ENCODE measurements at regions not wholly inside any gene's neighbourhood (a gene's known extent, or its start where the extent isn't known, plus 50 kb on each side); places are given as distances from the start of the nearest gene placed in this dataset.

DNA sequence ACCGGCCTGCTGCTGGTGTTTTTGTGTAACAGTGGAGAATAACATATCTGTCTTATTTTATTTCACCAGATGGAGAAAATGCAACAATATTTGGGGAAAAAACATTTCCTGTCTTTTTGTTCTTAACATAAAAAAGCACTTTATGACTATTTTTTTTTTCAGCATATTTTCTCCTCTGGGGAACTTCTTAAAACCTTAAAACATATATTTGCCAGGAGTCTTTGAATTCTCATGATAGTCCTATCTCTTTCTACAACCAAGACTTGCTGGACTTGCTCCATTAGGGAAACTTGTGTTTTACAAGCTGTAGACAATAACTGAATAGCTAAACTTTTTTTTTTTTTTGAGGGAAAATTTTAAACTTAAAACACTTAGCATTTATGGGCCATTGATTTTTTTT lies 98.6 kb upstream of the PRDM1 start:
- Mint-ChIP-seq H3K9me3 (no peaks in the 10 kb centered on the region), H3K27ac (no peak overlapping the region), H3K4me1 (ENCODE audit: low read depth) (peaks cover 45% of the 10 kb centered on the region), H3K36me3 (ENCODE audit: insufficient read depth in 2 of 2) (no peaks in the 10 kb centered on the region), H3K4me3 (no peak overlapping the region), H3K27me3 (ENCODE audit: low read depth) (peaks cover 78% of the 10 kb centered on the region)
- DNase-seq: no peak
- ATAC-seq (replicated peaks in 1 of 2): no peak

DNA sequence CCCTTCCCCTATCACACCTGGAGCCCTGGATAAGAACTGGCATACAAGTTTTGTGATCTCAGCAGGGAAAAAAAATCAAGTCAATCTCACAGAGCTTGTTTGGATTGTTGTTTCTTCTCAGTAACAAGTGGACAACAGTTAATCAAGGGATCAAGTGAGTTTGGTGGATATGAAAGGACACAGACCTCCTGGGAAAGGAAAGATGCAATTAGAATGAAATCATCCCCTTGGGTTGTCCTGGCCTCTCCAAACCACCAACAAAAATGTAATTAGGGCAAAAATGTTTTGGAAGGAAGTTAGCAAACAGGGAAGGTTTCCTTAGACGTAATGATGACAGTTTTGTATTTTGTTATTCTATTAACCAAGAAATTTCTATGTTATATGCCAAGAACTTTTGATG lies 99.1 kb upstream of the PRDM1 start:
- H3K27ac Mint-ChIP-seq: no peak overlapping the region
- H3K4me1 Mint-ChIP-seq (ENCODE audit: low read depth): peaks cover 44% of the 10 kb centered on the region
- no peaks in the 10 kb centered on the region for H3K9me3 Mint-ChIP-seq
- DNase-seq: no peak
- H3K36me3 Mint-ChIP-seq (ENCODE audit: insufficient read depth in 2 of 2): peaks cover under 1 to 4% of the 10 kb centered on the region in 2 donors
- ATAC-seq (replicated peaks in 1 of 2): no peak
- peaks cover 82% of the 10 kb centered on the region for H3K27me3 Mint-ChIP-seq (ENCODE audit: low read depth)
- no peak overlapping the region for H3K4me3 Mint-ChIP-seq

DNA sequence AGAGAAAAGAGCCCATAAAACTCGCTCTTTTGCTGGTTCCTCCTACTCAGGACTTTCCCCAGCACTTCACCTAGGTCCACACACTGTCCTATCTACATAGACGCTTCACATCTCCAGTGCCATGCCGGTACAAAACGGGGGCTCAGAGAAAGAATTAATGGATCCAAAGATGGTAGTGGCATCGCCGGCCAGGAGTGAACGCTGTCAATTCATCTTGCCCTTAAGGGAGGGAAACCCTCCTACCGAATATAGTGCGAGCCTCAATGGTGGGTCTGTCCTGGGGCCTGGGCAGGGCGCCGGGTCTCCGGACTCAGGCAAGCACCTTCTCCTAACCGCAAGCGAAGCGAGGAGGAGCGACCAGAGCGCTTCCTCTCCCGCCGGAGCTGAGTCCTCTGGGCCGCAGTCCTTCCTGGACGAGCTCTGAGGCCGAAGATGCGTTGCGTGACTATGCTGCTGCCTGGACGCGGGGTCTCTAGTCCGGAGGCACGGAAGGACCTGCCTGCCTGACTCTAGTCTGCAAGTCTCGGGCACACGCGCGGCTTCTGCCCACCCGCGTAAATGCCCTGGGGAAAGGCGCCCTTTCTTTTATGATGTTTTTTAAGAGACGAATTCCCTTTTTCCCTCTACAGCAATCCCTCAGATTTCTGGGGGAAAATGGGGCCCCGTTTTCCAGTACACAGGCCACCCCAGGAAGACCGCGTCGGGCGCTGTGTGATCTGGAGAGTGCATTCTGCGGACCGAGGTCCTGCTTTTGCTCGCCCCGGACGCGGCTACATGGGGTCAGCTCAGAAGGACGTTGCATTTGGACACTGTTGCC lies 100.1 kb upstream of the PRDM1 start:
- H3K4me3 Mint-ChIP-seq: peak overlapping the region; percentile 67 to 69
- no peak overlapping the region for H3K27ac Mint-ChIP-seq
- DNase-seq (peak in 1 of 2 donors; percentile 28), ATAC-seq (replicated peaks in 1 of 2) (peak; percentile 12 to 27)
- H3K4me1 Mint-ChIP-seq (ENCODE audit: low read depth): peaks cover 48% of the 10 kb centered on the region
- peaks cover 2 to 5% of the 10 kb centered on the region in 2 donors for H3K36me3 Mint-ChIP-seq (ENCODE audit: insufficient read depth in 2 of 2)
- H3K27me3 Mint-ChIP-seq (ENCODE audit: low read depth): peaks cover 74% of the 10 kb centered on the region
- peaks cover 0 to under 1% of the 10 kb centered on the region in 2 donors for H3K9me3 Mint-ChIP-seq

DNA sequence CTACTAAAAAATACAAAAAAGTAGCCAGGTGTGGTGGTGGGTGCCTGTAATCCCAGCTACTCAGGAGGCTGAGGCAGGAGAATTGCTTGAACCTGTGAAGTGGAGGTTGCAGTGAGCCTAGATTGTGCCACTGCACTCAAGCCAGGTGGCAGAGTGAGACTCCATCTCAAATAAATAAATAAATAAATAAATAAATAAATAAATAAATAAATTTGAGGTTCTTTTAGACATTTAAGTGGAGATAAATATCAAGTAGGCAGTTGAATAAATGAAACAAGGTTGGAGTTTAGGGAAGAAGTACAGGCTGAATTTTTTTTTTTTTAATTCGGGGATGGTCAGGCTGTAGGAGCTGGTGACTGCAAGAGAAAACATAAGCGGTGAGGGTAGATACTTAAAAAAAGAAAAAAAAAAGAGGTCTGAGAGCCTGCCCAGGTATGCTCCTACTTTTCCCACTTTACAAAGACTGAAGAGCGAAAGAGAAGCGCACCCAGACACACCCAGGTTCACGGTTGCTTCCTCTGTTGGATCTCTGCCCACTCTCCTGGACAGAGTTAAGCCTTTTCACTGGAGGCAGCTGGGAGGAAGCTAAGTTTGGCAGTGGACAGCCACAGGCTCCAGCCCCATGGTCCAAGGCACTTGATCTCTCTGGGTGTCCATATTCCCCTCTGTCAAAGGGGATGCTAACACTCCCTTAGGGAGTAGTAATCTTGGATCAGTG lies 100.9 kb upstream of the PRDM1 start:
- H3K4me1 Mint-ChIP-seq (ENCODE audit: low read depth): peaks cover 55% of the 10 kb centered on the region
- no peak overlapping the region for H3K27ac Mint-ChIP-seq
- no peak for DNase-seq
- H3K9me3 Mint-ChIP-seq: peaks cover 0 to 4% of the 10 kb centered on the region in 2 donors
- H3K36me3 Mint-ChIP-seq (ENCODE audit: insufficient read depth in 2 of 2): peaks cover 6% of the 10 kb centered on the region in 2 donors
- peak overlapping the region; percentile 67 to 69 for H3K4me3 Mint-ChIP-seq
- no peak for ATAC-seq (replicated peaks in 1 of 2)
- H3K27me3 Mint-ChIP-seq (ENCODE audit: low read depth): peaks cover 68% of the 10 kb centered on the region

DNA sequence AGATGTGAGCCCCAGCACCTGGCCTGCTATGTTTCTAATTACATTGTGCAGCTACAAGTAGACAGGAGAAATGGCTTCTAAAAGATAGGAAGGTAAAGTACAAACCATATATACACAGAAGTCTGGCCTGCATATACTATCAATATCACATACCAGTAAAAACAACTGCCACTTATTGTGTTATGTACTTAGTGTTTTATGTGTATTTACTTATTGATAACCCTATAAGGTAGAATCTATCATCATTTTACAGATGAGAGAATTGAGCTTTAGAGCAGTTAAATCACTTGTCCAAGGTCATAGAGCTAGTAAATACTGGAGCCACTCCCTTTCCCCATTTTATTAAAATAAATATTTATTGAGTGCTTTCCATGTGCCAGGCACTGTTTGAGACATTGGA lies 102.4 kb upstream of the PRDM1 start:
- no peak for ATAC-seq (replicated peaks in 1 of 2)
- Mint-ChIP-seq H3K27ac (peak overlapping the region; percentile 23), H3K4me3 (peak overlapping the region in 1 of 2 donors; percentile 93)

DNA sequence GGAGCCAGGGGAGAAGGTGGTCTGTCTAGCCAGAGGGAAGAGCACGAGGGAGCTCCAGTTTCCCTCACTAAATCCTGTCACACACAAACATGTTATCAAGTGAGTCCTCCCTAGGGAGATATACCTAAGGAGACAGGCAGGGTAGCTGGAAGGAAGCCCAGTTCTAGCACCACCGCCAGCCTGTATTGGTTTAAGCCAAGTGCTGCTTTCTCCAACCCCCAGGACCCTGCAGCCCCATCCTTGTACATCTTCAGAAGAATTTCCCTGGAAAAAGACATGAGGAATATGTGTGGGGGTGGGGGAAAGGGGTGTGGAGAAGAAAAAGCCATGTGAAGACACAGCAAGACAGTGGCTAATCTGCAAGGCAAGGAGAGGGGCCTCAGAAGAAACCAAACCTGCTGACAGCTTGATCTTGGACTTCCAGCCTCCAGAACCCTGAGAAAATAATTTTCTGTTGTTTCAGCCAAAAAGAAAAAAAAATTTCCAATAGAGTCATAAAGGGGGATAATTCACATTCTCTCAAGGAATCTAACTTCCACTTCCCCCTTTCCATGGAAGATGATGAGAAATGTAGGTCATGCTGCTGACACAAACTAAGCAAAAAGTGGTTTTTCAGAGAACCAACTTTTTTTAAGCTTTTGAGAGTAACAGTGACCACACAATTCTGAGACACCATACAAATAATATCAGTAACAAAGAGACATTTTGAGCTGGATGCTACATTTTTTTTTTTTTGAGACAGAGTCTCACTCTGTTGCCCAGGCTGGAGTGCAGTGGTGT lies 103.2 kb upstream of the PRDM1 start:
- Mint-ChIP-seq H3K9me3 (peaks cover 0 to 4% of the 10 kb centered on the region in 2 donors), H3K4me1 (ENCODE audit: low read depth) (peaks cover 69% of the 10 kb centered on the region), H3K36me3 (ENCODE audit: insufficient read depth in 2 of 2) (peaks cover 6 to 9% of the 10 kb centered on the region in 2 donors), H3K27me3 (ENCODE audit: low read depth) (peaks cover 58% of the 10 kb centered on the region), H3K27ac (peak overlapping the region; percentile 86), H3K4me3 (peak overlapping the region; percentile 85 to 93)
- DNase-seq: peak in 1 of 2 donors; percentile 19
- peak; percentile 56 to 58 for ATAC-seq (replicated peaks in 1 of 2)

More for the DNA sequence above, 102.4 kb upstream of the PRDM1 start:
- no peak for DNase-seq
- peaks cover 68% of the 10 kb centered on the region for H3K4me1 Mint-ChIP-seq (ENCODE audit: low read depth)
- H3K36me3 Mint-ChIP-seq (ENCODE audit: insufficient read depth in 2 of 2): peaks cover 6 to 8% of the 10 kb centered on the region in 2 donors
- peaks cover 0 to 4% of the 10 kb centered on the region in 2 donors for H3K9me3 Mint-ChIP-seq
- peaks cover 59% of the 10 kb centered on the region for H3K27me3 Mint-ChIP-seq (ENCODE audit: low read depth)

DNA sequence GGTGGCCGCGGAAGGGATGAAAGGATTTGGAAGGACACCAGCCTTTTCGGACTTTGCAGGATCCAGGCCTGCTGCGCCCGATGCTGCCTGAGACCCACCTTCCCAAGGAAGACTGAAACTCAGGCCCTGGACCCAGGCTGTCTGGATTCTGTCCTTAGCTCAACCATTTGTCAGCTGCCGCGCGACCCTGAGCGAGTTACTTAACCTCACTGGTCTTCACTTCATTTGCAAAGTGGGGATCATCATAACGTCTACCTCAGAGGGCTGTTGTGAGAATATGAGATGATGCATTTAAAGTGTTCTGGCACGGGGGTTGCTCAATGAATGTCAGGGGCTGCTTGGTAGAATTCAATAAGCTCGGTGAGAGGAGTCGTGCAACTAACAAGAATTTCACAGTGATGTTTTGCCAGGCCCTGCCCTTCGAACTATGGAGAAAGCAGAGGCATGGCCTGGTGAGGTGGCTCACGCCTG lies 104.2 kb upstream of the PRDM1 start:
- ATAC-seq (replicated peaks in 1 of 2) (no peak), DNase-seq (peak in 1 of 2 donors; percentile 18)
- Mint-ChIP-seq H3K36me3 (ENCODE audit: insufficient read depth in 2 of 2) (peaks cover 6 to 12% of the 10 kb centered on the region in 2 donors), H3K27me3 (ENCODE audit: low read depth) (peaks cover 51% of the 10 kb centered on the region), H3K4me1 (ENCODE audit: low read depth) (peaks cover 69% of the 10 kb centered on the region), H3K4me3 (peak overlapping the region; percentile 85 to 93), H3K27ac (peak overlapping the region; percentile 99), H3K9me3 (peaks cover 0 to 4% of the 10 kb centered on the region in 2 donors)

DNA sequence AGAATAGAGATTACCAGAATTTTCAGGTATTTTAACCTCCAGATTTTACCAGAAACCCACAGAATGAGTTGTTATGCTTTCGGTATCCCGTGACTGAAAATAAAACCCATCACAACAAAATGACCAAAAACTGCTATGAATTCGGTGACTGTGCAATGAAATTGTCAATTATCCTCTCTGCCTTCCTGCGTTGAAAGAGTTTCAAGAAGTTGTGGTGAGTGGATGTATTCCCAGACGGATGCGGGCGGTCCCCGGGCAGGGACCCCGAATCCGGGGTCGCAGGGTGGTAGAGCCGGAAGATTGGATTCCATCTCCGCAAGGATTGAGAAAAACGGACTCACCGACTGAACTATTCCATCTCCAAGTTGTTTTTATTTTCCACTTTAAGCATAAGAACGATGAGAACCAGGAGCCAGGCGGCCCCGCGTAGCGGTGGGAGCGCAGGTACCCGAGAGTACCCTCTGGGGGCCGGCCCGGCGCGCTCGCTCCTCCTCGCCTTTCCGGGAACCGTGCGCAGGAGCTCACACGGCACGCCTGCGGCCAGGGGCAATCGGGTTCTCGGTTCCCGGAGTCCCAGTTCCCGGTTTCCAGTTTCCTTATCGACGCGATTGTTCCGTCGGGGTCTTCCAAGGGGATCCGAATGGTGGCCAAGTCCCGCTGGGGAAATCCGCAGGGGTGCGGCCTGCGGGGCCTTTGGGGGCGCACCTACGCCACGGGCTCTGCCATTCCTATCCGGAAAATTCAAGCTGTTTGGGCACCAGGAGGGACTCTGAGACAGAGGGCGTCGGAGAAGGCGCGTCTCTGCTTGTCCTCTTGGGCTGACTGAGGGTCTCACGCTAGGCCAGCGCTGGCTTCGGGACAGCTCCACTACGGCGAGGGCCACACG lies 104.9 kb upstream of the PRDM1 start:
- H3K4me3 Mint-ChIP-seq: peak overlapping the region; percentile 85 to 93
- H3K4me1 Mint-ChIP-seq (ENCODE audit: low read depth): peaks cover 67% of the 10 kb centered on the region
- ATAC-seq (replicated peaks in 1 of 2): peak; percentile 56 to 66
- peaks cover 6 to 12% of the 10 kb centered on the region in 2 donors for H3K36me3 Mint-ChIP-seq (ENCODE audit: insufficient read depth in 2 of 2)
- H3K27me3 Mint-ChIP-seq (ENCODE audit: low read depth): peaks cover 44% of the 10 kb centered on the region
- H3K9me3 Mint-ChIP-seq: peaks cover 0 to 4% of the 10 kb centered on the region in 2 donors
- peak; percentile 50 to 70 for DNase-seq
- H3K27ac Mint-ChIP-seq: peak overlapping the region; percentile 99

DNA sequence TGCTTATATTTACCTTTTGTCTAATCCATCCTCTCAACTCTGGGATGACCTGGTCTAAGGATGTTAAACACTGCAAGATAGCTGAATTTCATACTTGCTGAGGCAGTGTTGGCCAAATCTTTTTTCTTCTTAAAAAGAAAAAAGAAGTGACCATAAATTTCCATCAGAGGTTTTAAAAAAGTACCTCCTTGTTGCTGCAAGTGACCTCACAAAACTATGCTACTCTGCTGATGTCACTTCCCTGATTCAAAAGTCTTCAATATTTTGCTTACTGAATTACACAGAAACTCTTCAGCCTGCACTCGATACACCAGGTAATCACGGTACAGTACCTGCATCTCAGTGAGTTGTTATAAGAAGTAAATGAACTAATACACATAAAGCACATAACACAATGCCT lies 107.2 kb upstream of the PRDM1 start:
- Mint-ChIP-seq H3K27me3 (ENCODE audit: low read depth) (peaks cover 35% of the 10 kb centered on the region), H3K4me3 (peak overlapping the region in 1 of 2 donors; percentile 50), H3K27ac (peak overlapping the region; percentile 91), H3K9me3 (peaks cover 0 to 7% of the 10 kb centered on the region in 2 donors), H3K36me3 (ENCODE audit: insufficient read depth in 2 of 2) (peaks cover 9 to 14% of the 10 kb centered on the region in 2 donors), H3K4me1 (ENCODE audit: low read depth) (peaks cover 47% of the 10 kb centered on the region)
- no peak for ATAC-seq (replicated peaks in 1 of 2)
- DNase-seq: peak in 1 of 2 donors; percentile 11

DNA sequence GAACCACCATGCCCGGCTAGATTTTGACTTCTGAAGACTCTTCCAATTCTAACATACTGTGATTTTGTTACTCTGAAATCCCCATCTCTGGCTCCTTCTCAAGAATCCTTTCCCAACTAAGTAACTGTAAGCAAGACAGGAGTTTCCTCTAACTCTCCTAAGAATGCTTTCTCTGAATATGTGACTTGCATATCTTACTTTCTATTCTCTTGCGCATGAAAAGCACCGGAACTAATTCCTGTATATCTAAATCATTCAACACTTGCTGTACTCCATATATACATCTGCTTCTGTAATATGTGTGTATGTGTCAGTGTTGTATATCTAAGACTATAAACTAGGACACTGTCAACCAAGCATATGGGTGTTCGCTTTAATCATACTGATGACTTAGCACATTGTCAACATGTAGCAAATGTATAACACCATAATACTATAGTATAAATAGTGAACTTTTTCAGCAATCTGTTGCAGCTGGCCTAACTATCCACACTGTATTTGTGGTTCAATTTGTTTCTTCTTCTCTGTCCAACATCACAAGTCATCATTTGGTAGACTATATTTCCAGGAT lies 108.1 kb upstream of the PRDM1 start:
- peaks cover 7 to 13% of the 10 kb centered on the region in 2 donors for H3K9me3 Mint-ChIP-seq
- H3K36me3 Mint-ChIP-seq (ENCODE audit: insufficient read depth in 2 of 2): peaks cover 16 to 21% of the 10 kb centered on the region in 2 donors
- peak overlapping the region in 1 of 2 donors; percentile 50 for H3K4me3 Mint-ChIP-seq
- H3K27me3 Mint-ChIP-seq (ENCODE audit: low read depth): peaks cover 40% of the 10 kb centered on the region
- DNase-seq: no peak
- ATAC-seq (replicated peaks in 1 of 2): no peak
- peak overlapping the region; percentile 91 for H3K27ac Mint-ChIP-seq
- H3K4me1 Mint-ChIP-seq (ENCODE audit: low read depth): peaks cover 38% of the 10 kb centered on the region

DNA sequence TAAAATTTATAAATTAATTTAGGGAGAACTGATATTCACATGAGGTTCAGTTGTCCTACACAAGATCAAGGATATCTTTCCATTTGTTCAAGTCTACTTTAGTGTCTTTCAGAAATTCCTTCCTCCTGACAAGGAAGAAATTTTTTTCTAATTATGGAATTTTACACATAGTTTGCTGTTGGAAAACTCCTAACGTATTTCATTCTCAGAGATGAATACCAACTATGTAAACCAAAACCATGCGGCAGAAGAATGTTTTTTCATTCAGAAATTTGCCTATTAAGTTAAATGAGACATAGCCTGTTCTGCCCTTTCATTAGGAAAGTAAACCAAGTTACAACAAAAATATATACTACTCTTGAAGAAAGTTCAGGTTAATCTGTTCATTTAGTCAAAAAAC lies 111.2 kb upstream of the PRDM1 start:
- peaks cover 24 to 25% of the 10 kb centered on the region in 2 donors for H3K36me3 Mint-ChIP-seq (ENCODE audit: insufficient read depth in 2 of 2)
- H3K4me3 Mint-ChIP-seq: no peak overlapping the region
- H3K27me3 Mint-ChIP-seq (ENCODE audit: low read depth): peaks cover 42% of the 10 kb centered on the region
- H3K4me1 Mint-ChIP-seq (ENCODE audit: low read depth): peaks cover 12% of the 10 kb centered on the region
- H3K27ac Mint-ChIP-seq: no peak overlapping the region
- no peak for DNase-seq
- ATAC-seq (replicated peaks in 1 of 2): no peak
- peaks cover 12 to 16% of the 10 kb centered on the region in 2 donors for H3K9me3 Mint-ChIP-seq

Data from activated T-cell treated with anti-CD3 and anti-CD28 coated beads, Interleukin-2, amount 50 U/mL, for 72 hours (primary cell).